ENCODE measurements at regions not wholly inside any gene's neighbourhood (a gene's known extent, or its start where the extent isn't known, plus 50 kb on each side); places are given as distances from the start of the nearest gene placed in this dataset.
"Not testable (repeated sequence)": the region's sequence is repeated elsewhere in the genome, so short reads cannot be mapped to it uniquely, and the experiment has no call there.

DNA sequence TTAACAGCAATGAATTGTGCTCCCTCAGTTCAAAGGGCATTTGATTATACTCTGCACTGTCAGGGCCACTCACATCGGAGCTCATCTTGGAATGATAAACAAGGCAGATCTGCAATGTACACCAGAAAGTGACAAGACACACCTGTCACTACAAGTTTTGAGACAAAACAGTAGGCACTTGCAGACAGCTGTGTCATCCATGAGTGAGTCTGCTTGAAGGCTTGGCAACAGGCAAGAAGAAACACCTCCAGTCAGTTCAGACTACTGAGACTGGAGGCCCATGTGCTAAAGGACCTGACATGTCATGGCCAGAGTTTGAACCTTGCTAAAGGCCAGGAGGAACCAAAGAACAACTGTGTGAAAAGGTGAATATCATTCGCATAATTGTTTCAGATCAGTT is 354.5 kb downstream of the CEP170 start:
- DNase-seq, result not testable (repeated sequence)

DNA sequence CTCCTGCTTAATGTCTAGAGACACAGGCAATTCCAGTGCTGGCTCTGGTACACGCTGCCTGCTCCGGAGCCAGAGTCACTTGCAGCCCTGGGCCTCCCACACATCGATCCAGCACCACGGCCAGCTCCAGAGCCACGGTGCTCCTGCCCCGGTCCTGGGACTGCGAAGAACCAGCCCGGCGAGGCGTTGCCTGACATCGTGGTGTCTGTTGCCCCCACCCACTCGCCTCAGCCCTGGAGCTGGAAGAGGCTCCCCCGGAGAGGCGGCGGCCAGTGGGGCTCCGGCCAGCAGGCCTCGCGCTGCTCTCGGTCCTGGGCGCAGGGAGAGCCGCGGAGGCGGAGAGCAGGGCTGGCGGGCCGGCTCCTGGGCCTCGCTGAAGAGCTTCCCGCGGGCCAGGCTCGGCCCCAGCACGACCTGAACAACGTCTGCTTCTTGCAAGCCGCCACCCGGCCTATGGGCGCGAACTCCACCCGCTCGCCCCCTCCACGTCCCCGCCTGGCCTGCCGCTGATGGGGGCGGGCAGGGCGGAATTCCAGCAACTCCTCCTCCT is 364.8 kb downstream of the CEP170 start:
- no peak for DNase-seq

DNA sequence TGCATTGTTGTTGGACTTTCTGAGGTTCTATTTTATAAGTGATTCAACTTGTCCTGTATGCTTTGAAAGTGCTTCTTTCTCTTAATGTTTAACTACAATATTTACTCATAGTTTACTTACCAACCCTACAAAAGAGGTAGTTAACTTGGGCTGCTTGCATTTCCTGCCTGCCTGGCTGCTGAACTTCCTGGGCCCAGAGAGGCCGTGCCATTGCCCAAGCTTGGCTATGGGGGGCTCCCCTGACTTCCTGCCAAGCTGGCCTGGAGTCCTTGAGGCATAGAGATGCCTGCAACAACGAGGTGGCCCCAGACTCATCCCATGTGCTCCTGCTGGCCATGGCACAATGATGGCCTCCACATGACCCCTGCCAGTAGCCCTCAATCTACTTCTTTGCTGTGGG is 361.6 kb upstream of the PLD5 start:
- DNase-seq, result no peak

DNA sequence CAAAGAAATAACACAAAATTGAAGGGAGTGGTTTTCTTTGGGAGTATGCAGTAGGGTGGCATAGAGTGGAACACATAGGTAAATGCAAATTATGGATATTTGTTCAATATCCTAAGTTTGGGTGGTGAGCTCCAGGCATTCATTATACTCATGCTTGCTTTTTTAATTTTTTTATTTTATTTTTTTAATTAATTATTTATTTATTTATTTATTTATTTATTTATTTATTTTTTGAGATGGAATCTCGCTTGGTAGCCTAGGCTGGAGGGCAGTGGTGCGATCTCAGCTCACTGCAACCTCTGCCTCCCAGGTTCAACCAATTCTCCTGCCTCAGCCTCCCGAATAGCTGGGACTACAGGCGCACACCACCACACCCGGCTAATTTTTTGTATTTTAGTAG is 355.5 kb upstream of the PLD5 start:
- not testable (repeated sequence) for DNase-seq

DNA sequence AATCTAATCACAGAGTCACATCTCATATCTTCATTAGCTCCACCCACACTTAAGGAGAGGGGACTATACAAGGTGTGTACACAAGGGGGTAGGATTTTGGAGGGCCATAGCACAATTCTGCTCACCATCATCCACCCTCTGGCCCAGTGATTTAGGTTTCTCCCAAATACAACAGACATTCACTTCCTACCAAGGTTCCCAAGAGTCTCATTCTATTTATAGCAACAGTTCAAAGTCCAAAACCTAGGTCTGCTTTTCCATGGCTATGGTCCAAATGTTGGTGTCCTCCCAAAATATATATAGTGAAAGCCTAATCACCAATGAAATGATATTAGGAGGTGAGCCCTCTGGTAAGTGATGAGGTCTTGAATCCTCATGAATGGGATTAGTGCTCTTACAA is 353.2 kb upstream of the PLD5 start:
- no peak for DNase-seq

DNA sequence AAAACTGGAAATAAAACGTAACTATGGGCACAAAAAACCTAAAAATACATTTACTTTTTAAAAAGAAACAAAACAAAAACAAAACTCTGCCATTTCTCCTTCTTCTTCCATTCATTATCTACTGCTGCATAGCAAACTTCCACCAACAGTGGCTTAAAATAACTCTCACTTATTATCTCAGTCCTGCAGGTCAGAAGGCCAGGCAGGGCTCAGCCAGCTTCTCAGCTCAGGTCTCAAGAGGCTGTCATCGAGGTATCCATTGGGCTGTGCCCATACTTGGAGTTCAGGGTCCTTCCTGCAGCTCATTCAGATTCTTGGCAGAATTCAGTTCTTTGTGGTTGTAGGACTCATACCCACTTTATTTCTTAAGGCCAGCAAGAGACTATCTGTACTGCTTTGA is 352.7 kb upstream of the PLD5 start:
- DNase-seq, result no peak

DNA sequence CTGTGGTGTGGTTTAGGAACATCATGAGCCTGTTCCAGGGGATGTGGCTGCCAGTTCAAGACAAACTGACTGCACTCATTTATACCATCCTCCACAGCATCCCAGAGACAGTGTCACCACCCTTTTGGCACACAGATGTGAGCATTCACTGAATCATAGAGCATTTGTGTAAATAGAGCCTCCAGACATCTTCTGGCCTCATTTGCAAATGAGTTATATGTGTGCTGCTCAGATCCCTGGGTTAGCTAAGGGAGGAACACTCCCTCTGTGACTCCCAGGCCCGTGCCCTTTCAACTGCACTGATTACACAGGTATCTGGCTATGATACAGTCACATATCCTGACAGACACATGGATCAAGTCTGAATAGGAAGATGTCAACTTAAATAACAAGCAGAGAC is 351.5 kb upstream of the PLD5 start:
- peak; percentile 35 to 42 for DNase-seq

DNA sequence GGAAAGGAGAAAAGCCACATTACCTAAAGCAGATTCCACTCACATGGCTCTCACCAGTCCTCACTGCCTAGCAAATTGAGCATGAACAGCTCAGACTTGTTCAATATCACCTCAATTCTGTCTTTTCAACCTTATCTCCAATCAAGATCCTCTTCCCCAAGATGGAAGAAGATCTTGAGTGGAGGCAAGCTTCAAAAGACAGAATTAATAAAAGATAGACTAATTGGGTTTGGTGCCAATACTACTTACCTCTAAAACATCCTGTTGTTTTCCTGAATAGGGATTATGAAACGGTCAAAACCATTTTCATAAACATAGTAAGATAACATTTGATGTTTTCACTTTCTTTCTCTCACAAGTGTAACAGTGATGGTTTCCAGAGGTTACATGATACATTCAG is 349.2 kb upstream of the PLD5 start:
- DNase-seq, result no peak

DNA sequence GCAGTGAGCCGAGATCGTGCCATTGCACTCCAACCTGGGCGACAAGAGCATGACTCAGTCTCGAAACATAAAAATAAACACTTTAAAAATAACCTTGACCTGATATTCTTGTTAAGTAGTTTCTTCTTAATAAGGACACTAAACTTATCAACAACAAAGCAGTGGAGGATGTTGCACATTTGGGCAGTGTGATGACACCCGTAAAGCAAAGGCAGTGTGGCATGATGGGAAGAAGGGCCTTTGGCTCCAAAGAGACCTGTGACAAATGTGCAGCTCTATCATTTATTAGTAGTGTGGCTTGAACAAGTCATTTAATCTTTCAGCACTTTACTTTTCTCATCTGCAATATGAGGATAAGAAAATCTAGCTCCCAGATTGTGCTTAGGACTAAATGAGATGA is 348.0 kb upstream of the PLD5 start:
- DNase-seq, result no peak

DNA sequence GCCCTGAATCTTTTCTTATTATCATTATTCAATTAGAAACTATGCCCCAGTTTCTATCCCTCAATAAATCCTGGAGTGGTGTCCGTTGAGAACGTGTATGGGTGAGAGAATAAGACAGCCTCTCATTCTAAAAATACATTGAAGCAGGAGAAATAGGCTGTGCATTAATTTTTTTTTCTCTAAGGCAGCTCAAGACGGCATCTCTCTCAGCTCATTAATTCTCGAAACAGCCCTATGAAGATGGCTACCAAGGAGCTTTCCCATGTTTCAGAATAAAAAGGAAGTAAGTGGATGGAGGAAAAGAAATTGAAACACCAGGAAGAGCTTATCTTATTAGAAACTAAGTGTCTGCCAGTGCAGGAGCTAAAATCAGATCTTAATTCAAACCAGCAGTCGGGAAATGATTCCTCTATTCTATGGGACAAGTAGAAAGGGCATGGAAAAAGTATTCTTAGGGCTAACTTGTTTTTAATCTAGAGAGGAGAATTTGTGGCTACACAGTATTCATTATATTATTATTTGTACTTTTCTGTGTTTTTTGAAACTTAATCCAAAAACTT is 347.1 kb upstream of the PLD5 start:
- DNase-seq, result no peak

DNA sequence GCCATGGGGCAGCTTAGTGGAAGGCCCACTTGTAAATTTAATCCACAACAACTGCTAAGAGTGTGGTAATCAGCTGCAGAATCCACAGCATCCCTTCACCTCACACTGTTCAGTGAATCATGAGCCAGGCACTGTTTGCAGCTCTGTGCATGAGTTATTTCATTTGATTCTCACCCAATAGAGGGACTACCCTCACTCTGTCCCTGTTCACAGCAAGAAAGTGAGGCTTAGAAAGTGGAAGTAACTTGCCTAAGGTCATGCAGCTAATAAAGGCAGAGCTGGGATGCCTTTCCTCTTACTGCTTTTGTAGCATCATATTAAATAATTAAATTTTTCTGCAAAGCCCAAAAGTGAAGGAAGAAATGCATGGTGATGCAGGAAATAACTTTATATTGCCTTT is 346.5 kb upstream of the PLD5 start:
- no peak for DNase-seq

DNA sequence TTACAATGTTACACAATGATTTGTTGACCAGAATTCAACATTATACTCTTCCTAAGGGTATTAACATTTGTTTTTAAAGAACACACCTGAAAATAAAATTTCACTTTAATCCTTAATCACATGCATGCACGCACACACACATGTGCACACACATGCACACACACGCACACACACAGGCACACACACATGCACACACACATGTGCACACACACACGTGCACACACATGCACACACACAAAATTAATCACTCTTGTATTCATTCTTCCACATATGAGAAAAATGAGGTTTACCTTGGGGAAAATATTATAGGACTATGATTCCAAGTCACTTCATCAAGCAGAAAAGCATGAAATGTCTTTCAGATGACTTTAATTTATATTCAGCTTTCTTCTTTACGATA is 331.8 kb upstream of the PLD5 start:
- no peak for DNase-seq

DNA sequence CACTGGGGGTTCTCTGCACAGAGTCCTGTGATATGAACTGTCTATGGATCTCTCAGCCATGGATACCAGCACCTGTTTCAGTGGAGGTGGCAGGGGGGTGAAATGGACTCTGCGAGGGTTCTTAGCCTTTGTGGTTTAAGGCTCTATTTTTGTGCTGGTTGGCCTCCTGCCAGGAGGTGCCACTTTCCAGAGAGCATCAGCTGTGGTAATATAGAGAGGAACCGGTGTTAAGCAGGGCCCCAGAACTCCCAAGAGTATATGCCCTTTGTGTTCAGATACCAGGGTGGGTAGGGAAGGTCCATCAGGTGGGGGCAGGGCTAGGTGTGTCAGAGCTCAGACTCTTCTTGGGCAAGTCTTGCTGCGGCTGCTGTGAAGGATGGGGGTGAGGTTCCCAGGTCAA is 330.0 kb upstream of the PLD5 start:
- no peak for DNase-seq

DNA sequence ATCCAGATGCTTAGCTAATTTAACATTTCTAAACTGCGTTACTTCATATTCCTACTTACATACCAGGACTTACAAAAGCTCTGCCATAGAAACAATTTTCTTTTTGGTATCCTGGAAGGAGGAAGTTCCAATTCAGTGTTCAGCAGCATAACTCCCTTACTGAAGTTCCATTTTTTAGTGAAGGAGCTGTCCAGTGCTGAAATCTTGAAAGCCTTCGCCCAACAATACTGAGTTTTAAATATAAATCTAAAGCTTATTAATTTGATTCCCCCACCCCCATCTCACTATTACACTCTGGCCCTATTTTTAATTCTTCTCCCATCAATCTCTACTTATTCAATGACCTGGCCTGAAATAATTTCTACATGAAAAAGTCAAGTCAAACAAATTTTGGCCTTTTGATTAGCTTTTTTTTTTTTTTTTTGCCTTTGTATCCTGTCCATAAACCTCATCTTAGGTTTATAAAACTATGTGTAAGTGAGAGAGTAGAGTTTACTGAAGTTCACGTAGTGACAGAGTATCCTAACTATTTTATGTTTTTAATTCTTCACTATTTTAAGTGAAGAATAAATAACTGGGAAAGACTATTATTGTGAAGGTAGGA is 323.0 kb upstream of the PLD5 start:
- no peak for DNase-seq

DNA sequence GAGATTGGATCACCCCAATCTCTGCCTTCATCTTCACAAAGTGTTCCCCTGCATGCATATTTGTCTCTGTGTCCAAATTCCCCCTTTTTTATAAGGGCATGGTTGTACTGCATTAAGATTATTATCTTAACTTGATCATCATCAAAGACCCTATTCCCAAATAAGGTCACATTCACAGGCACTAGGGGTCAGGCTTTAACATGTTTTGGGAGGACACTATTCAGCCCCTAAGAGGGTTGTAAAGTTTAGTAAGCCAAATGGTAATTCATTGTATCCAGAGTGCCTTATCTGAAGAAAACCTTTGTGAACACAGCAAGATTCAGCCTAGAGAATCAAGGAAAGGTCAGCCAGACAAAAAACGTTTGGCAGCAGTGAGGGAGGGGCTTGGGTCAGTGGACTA is 317.6 kb upstream of the PLD5 start:
- DNase-seq, result peak in 1 of 2 experiments; percentile 11

DNA sequence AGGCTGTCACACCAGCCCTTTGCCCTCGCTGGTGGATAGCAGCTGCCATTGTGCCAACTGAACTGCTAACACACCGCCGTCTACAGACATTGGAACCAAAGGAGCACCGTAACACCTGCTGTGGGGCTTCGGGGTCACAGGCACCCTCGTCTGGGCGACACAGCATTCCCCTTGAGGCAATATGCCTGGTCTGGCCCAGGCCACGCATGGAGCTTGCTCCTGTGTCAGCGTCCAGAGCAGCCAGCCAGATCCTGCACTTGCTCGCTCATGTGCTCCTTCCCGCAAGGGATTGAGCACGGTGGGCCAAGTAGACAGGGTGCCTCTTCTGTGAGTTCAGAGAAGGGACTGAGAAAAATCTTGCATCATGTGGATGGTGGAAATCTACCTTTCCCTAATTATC is 314.6 kb upstream of the PLD5 start:
- no peak for DNase-seq

DNA sequence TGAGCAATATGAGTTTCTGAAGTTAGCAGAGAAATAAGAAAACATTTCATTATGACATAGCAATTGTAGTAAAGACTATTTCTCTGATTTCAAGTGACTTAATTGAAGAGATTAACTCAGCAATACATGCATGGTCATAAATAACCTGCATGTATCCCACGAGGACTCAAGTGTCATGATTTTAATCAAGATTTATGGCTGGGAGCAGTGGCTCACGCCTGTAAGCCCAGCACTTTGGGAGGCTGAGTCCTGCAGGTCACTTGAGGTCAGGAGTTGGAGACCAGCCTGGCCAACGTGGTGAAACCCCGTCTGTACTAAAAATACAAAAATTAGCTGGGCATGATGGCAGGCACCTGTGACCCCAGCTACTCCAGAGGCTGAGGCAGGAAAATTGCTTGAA is 311.9 kb upstream of the PLD5 start:
- no peak for DNase-seq

DNA sequence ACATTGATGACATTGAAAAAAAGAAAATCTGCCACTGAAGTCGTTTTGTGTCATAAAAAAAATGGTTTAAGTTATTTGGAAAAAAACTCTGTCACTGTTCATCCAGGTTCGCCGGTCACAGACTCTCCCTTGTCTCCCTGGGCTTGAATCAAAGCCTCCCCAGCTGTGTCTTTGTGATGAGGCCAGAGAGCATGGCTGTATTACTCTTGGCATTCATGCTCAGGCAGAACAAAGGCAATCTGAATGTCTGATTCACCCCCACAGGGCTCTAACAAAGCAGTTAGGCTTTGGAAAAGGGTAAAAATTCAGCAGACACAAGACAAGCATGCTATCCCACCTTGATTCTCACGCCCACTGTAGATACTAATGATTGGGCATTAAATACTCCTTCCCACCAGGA is 304.3 kb upstream of the PLD5 start:
- DNase-seq, result no peak

DNA sequence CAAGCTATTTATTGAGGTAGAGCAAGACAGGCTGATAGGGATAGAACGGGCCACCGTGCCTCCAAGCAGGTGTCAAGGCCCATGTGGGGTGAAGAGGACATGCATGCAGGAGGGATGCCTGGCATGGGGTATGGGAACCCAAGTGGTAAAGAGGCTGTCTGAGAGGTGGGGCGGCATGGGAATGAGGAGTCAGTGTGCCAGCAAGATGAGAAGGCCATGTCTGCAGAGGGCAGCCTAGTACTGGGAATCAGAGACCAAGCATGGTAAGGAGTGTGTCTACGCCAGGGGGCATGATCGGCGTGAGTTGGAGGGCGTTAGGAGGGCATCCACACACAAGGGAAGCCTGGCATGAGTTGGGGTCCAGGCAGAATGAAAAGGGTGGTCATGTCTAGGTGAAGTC is 303.7 kb upstream of the PLD5 start:
- DNase-seq, result peak in 1 of 2 experiments; percentile 33

DNA sequence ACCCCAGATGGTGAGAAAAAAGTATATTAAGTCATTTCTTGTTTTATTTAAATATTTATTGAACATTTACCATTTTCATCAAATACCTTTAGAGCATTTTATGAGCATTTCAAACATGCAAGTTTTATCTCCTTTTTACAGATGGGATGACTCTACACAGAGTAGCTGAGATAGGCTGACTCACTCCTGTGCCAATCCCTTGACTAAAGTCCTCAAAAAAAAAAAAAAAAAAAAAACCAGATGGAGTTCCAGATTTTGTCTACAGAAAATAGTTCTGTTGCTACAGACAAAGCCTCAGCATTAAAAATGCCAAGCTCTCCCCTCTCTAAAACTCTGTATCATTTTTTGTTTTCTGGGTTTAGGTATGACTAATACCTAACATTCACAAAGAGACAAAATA is 303.0 kb upstream of the PLD5 start:
- DNase-seq, result no peak

DNA sequence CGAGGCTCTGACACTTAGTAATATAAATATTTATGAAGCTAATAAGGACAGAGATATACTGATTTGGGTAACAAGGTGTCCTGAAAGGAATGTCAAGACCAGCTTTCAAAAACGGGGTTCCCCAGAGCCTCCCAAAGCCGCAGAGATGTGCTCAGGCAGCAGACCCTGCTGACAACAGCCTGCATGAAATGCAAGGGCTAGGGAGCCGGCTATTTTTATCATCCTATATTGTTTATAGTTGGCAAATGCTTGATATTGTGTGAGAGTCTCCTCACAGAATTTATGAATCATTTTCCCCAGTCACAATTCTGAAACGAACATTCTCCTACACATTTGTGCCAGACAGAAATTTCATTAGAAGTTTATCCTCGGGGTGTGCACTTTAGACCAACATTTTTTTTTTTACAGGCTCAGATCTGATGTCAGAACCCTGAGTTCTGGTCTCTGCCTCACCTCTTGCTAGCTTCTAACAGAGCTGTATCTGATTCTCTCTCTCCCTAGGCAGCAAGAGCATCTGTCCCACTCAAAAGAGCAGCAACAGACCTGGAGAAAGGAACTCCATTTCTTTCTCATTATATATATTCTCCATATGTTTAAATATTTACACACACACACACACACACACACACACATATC is 302.3 kb upstream of the PLD5 start:
- no peak for DNase-seq

DNA sequence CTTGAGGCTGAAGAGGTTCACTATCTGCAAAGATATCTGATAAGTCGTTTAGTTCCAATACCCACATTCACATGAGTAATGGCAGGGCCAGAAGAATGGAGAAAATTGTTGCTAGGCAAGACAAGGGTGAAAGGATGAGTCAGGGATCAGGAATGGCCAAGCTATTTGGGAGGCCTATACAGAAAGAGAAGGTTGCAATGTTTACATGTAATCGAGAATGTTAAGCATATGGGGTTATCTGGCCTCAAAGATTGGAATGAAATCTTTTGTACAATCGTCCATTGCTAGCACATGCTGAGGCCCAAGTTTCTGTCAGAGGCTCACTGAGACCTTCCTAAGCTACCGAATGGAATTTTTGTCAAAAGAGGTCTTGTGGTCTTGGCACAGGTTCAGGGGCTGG is 299.9 kb upstream of the PLD5 start:
- no peak for DNase-seq

DNA sequence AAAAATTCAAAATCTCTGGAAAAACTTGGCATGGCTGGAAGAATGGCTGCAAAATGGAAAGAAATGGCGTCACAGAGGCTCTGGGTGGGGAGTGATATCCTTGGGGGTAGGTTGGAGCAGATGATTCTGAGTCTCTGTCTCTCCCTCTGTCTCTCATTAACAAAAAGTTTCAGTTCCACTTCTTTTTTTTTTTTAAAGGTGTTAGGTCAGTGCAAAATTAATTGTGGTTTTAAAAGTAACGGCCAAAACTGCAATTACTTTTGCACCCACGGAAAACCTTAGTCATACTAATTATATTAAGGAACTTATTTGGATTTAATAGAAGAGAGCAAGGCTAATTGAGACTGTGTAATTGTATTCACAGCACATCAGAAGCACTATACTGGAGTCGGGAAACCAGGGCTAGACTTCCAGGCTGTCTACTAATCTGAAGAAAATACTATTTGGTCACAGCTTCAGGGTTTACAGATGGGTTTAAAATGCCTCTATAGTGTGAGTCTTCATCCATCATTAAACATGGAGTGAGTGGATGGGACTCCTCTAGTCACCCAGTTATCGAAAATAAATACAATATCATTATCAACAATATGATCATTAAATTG is 289.1 kb upstream of the PLD5 start:
- DNase-seq, result no peak

All from NCI-H526 (cell line).